ENCODE measurements at regions not wholly inside any gene's neighbourhood (a gene's known extent, or its start where the extent isn't known, plus 50 kb on each side); places are given as distances from the start of the nearest gene placed in this dataset.

- DNase-seq (ENCODE audit: low read depth in 2 of 2): peak in 1 of 2 donors; percentile 14
Measured at GRCh38 chr12:4135919-4136605, 137.5 kb upstream of the CCND2 start.

GRCh38 chr12:4134448-4135263 is 138.9 kb upstream of the CCND2 start:
- DNase-seq (ENCODE audit: low read depth in 2 of 2): peak; percentile 38 to 52

- DNase-seq (ENCODE audit: low read depth in 2 of 2): peak; percentile 84 to 85
Measured at GRCh38 chr12:4133636-4134447, 139.7 kb upstream of the CCND2 start.

- no peak for DNase-seq (ENCODE audit: low read depth in 2 of 2)
Measured at GRCh38 chr12:4133029-4133428, 140.5 kb upstream of the CCND2 start.

GRCh38 chr12:4121506-4122020 is 152.0 kb upstream of the CCND2 start:
- no peak for DNase-seq (ENCODE audit: low read depth in 2 of 2)

- DNase-seq (ENCODE audit: low read depth in 2 of 2): no peak
Measured at GRCh38 chr12:4120316-4120917, 153.1 kb upstream of the CCND2 start.

- no peak for DNase-seq (ENCODE audit: low read depth in 2 of 2)
Measured at GRCh38 chr12:4119157-4119761, 154.3 kb upstream of the CCND2 start.

GRCh38 chr12:4118601-4119156 is 154.9 kb upstream of the CCND2 start:
- no peak for DNase-seq (ENCODE audit: low read depth in 2 of 2)

GRCh38 chr12:4118017-4118510 is 155.5 kb upstream of the CCND2 start:
- peak in 1 of 2 donors; percentile 21 for DNase-seq (ENCODE audit: low read depth in 2 of 2)

GRCh38 chr12:4117386-4118016 is 156.1 kb upstream of the CCND2 start:
- DNase-seq (ENCODE audit: low read depth in 2 of 2): no peak

- DNase-seq (ENCODE audit: low read depth in 2 of 2): peak; percentile 58 to 68
Measured at GRCh38 chr12:4116251-4117111, 157.1 kb upstream of the CCND2 start.

GRCh38 chr12:4115570-4115969 is 158.0 kb upstream of the CCND2 start:
- peak in 1 of 2 donors; percentile 4 for DNase-seq (ENCODE audit: low read depth in 2 of 2)

- no peak for DNase-seq (ENCODE audit: low read depth in 2 of 2)
Measured at GRCh38 chr12:4114986-4115385, 158.6 kb upstream of the CCND2 start.

GRCh38 chr12:4112734-4113325 is 160.7 kb upstream of the CCND2 start:
- DNase-seq (ENCODE audit: low read depth in 2 of 2): no peak

- DNase-seq (ENCODE audit: low read depth in 2 of 2): no peak
Measured at GRCh38 chr12:4112290-4112689, 161.3 kb upstream of the CCND2 start.

- no peak for DNase-seq (ENCODE audit: low read depth in 2 of 2)
Measured at GRCh38 chr12:4111010-4111409, 162.6 kb upstream of the CCND2 start.

- no peak for DNase-seq (ENCODE audit: low read depth in 2 of 2)
Measured at GRCh38 chr12:4109826-4110225, 163.7 kb upstream of the CCND2 start.

- DNase-seq (ENCODE audit: low read depth in 2 of 2): no peak
Measured at GRCh38 chr12:4108803-4109345, 164.7 kb upstream of the CCND2 start.
